ENCODE measurements at regions not wholly inside any gene's neighbourhood (a gene's known extent, or its start where the extent isn't known, plus 50 kb on each side); places are given as distances from the start of the nearest gene placed in this dataset.

DNA sequence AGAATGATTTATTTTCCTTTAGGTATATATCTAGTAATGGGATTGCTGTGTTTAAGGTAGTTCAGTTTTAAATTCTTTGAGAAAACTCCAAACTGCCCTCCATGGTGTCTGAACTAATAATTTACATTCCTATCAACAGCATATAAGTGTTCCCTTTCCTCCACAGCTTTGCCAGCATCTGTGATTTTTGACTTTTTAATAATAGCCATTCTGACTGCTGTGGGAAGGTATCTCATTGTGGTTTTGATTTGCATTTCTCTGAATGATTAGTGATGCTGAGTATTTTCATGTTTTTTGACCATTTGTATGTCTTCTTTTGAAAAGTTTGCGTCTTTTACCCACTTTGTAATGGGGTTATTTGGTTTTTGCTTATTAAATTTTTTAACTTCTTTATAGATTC is 571.6 kb upstream of the CCDC54 start:
- no peak for DNase-seq

DNA sequence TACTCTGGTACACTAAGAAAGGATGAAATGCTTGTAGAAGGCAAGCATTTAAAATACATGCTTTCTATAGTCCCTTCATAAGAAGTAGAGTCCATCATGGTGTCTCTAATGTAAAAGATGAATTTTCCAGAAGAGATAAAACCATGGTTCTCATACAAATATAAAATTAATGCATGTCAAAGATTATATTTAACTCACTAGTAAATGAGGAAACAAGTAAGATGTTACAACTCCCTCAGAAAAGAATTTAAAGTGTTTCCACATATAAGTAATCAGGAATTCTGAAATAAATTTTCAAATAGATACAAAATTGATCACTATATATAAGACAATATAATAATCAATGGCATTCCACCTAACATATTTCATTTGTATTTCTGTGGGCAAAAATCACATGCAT is 570.3 kb upstream of the CCDC54 start:
- DNase-seq, result no peak

DNA sequence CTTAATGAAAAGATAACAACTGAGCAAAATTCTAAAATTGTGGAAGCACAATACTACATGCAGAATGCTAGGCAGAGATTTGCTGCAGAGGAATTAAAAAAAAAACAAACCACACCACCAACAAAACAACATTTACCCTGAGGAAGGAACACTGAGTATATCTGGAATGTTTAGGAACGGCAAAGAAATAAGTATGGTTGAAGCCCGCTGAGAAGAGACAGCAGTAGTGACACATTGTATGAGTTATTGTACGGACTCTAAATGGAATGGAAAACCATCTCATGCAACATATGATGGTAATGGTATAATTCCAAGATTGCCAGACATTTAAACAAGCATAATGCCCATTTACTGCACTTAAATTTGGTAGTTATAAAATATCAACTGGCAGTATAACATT is 568.2 kb upstream of the CCDC54 start:
- DNase-seq, result no peak

DNA sequence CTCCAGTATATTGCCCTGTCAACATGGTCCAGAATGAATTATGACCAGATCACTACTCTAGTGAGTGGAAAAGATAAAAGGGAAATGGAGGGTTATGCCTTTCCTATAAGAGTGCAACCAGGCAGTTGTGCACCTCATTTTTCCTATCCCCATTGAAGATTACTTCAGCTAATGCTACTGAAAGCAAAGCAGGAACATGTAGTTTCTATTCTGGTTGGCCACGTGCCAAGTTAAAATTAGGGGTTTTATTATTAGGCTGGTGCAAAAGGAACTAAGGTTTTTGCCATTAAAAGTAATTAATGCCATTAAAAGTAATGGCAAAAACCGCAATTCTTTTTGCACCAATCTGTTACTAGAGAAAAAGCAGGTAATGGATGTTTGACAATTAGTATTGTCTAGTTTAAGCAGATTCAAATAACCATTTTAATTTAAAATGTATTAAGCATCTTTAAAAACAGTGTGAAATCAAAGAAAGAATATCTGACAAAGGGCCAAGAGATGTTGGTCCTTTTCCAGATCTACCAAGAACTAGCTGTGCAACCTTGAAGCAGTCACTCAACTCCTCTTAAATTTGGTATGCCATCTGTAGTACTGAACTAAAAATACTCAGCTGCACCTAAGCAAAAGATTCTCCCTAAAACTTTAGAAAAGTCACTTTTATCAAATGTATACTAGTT is 567.5 kb upstream of the CCDC54 start:
- DNase-seq, result no peak

DNA sequence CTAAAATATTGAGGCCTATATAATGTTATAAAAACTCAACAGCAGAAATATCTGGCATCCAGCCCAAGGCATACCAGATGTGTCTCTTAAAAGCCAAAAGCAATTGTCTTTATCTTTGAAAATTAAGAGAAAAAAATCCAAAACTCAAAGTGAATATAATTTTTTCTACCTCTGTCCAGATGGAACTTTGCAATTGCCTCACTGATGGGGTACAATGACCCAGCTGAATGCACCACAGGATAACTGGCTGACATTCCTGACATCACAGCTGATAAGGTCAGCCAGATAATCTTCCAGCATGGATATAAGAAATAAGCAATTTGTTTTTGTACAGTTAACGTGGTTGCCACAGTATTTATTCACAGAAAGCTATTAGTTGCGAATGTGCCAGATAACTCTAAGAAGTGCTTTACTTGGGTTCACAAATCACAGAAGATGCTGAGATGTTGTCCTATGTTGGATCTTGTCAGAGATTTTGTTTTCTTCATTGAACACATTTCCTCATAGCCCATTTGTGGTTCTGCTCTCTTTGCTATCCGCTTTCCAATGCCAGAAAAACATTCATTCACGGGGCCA is 566.9 kb upstream of the CCDC54 start:
- DNase-seq, result no peak

DNA sequence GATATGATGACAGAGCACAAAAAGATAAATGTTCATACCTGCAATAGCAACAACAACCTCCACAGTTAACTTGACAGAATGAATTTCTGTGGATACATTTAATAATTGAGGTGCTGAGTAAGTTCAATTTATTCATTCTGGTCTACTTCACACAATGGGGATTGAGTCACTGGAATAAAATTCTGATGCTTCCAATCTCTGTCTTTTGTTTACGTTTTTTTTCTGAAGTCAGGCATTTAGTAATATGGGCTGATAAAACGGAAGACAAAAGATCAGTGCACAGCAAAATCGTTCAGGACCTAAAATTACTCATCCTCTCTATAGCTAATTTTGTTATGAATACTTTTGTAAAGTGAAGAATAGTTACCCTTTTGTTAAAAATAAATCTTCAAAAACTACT is 565.9 kb upstream of the CCDC54 start:
- no peak for DNase-seq

DNA sequence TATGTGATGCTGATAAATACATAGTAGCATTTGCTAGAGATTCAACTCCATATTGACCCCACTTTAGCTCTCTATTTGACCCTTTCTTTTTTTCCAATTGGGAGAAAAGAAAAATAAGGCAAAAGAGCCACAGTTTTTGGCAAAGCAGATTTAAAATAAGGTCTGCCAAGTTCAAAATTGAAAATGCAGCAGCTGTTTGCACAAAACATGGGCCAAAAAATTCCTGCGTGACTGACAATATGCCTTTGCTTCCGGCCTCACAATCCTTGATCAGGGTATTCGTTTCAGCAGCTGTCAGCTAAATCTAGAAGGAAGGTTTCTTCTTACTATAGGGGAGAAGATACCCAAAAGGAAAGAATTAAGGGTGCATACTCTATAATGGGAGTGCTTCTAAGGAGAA is 563.5 kb upstream of the CCDC54 start:
- DNase-seq, result no peak

DNA sequence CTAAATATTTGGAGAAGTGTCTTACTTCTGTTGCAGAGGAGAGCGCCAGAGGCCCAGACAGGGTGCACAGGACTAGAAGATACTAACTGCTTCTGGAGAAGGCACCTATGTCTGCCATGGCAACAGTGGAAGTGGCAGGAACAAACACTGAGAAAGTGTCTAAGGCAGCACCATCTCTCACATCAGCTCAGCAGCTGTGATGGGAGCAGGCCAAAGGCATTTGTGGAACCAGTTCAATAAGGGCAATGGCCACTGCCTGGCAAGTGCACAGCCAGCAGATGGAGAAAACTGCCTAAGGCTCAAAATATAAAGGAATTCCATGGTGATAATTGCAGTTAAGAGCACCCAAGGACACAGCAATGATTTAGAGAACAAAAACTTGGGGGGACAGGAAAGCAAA is 563.0 kb upstream of the CCDC54 start:
- DNase-seq, result no peak

DNA sequence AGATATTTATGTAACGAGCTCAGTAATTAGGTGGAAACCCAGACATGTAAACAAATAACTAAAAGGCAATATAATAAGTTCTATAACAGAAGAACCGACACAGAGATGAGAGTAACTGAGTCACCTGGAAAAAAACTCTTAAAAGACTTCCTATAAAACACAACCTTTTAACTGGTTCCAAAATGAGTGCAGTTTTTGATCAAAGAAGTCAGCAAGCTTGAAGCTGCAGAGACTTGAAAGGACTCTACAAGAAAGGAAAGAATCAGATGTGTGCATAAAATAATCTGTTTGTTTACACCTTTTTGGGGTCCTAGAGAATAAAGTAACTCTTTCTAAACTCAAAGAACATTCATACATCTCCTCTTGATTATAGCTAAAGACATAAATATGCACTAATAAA is 560.4 kb upstream of the CCDC54 start:
- DNase-seq, result no peak

DNA sequence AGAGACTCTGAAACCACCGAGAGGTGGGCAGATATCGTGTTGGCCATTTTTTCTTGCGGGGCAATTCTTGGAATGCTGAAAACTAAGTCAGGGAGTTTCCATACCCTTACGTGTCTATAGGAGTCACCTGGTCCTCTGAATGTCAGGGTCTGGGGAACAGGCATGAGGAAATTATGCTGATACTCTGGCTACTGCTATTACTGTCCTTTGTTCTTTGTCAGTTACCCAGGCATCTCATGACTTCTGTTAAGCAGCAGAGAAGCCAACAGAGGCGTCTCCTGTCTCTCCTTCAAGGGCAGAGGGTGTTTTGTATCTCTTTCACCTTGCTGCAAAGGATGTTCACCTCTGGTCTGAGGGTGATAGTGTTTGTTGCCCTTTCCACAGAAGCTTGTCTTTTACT is 559.5 kb upstream of the CCDC54 start:
- no peak for DNase-seq

DNA sequence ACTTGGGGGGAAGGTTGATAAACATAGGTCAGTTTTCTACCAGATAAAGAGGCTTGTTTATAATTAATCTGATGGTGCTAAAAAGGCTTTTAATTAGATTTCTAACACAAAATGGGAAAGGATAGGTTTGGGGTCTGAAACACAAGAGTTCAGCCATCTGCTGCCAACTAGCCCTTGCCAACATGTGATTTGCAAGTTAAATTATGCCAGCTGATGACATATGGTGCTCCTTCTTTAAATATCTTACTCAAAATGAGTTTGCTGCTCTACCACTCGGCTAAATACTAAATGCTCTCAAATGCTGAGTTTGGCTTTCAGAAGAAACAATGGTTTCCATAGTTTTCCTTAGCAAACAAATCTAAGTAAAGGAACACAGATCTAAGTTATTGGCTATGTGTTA is 557.8 kb upstream of the CCDC54 start:
- no peak for DNase-seq

DNA sequence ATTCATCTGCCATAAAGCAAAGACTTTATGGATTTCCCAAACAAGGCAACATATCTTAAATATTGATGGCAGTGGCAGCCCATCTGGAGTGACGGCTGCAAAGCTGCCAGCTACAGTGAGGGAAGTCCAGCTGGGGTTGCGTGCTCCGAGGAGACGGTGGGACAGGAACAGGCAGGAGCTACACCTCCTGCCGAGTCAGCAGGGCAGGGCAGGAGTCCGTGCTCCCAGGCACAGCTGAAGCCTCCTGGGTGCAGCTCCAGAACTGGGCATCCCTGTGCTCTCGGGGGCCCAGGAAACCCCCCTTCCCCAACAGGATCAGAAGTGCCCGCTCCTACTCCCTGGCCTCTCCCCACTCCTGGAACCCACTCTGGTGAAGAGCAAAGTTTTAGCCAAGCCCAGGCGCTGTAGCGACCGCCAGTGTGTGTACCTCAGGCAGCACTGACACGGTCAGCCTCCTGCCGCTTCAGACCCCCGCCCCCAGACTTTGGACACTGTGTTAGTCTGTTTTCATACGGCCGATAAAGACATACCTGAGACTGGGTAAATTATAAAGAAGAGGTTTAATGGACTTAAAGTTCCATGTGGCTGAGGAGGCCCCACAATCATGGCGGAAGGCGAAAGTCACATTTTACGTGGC is 556.4 kb upstream of the CCDC54 start:
- no peak for DNase-seq

DNA sequence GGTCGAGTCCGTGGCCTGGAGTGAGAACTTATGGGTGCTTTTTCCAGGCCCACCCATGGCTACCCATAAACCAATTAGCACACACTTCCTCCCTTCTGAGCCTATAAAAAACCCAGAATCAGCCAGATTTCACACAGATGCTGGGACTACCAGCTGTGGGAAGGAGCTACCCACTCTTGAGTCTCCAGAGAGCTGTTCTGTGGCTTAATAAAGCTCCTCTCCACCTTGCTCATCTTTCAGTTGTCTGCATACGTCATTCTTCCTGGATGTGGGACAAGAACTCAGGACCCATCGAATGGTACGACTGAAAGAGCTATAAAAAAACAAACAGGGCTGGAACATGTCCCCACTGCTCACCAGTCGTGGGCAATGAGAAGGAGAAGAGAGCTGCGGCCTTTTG is 555.4 kb upstream of the CCDC54 start:
- DNase-seq, result no peak

DNA sequence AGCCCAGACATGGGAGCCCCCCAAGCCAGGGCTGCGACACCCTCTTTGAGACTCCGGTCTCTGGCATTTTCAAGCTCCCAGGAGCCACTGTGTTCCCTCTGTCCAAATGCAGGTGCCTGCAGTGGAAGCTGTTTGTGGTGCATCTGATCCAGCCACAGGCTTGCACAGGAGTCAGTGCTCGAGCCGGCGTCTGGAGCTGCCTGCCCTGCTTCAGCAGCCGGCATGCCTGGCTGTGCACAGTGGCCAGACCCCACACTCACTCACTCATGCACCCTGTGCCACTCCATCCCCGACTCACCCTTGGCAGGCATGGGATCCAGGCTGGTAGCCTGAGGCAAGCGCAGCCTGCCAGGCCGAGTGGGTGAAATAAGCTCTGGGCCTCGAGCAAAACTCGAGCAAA is 555.0 kb upstream of the CCDC54 start:
- no peak for DNase-seq

DNA sequence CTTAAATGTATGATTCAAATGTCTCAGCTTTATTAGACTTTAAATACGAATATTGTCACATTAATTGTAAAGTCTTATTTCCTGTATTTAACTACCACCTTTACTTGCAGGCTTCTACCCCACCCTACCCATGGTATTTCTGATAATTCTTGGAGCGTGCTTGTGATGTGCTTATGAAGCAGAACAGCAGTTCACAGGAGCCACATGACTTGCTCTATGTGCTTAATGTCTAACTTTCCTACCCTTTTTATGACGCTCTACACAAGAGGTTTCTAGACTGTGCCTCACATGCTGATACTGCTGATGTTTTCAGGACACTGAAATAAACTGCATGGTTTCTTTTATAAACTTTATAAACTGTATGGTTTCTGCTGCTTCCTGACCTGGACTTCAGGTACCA is 553.5 kb upstream of the CCDC54 start:
- no peak for DNase-seq

DNA sequence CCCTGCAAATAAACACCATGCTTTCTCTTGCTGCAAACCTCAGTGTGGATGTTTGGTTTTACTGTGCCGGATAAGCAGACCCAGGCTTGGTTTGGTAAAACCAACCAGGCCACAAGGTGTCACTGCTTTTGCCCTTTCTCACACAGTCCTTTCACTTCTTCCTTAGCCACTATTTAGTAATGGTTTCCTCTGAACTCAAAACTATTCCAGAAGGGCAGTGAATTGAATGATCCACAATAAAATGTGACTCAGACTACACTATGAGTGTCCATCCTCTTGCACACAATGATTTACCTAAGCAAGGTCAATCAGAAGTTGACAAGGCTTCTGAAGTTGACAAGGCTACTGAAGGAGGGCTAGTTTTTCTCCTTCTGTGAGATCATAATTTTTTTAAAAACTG is 552.4 kb upstream of the CCDC54 start:
- DNase-seq, result no peak

DNA sequence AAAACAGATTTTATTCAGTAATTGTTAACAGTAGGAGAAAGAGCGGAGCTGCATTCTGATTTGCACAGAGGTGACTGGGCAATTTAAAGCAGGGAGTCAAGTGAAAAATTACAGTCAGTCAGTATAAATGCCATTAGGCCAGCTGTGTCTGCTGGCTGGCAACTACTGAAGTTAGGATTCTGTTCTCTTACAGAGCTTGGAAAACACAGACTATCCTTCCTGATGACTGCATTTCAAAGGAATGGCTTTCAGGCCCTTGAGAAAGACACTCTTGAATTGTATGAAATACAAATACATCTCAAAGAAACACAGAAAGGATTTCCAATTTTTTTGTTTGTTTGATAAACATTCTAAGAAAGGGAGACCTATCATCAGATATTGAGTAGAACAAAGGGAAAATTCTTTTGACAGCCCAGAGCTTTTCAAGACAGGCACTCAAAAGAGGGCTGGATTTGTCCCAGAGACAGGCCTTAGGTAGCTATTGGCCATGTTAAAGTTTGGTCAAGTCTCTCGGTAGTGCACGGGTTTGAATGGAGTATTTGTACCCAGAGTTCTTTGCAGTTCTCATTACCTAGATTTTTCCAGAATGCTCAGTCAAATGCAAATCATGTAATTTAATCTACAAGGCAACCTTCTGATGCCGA is 551.2 kb upstream of the CCDC54 start:
- no peak for DNase-seq

DNA sequence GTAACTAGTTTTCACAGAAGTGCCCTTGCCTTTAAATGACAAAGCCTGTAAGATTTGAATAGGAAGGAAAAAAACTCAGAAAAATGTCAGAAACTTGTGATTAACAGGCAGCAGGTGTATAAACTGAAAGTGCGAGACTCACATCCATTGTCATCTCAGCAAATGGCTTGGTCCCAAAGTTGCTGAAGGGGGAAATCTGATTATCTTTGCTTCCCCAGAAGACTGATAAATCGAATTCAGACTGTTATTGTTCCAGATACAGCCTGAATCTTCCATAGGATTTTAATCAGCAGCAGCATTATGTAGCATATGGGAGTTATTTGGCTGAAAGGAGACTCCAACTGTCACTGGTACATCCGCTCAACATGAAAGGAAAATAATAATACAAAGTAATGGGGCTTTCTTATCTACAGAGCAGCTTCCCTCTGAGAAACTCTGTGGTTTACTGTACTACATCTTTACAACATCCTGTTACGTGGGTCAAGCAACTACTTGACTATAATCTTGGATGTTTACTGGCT is 550.4 kb upstream of the CCDC54 start:
- DNase-seq, result no peak

DNA sequence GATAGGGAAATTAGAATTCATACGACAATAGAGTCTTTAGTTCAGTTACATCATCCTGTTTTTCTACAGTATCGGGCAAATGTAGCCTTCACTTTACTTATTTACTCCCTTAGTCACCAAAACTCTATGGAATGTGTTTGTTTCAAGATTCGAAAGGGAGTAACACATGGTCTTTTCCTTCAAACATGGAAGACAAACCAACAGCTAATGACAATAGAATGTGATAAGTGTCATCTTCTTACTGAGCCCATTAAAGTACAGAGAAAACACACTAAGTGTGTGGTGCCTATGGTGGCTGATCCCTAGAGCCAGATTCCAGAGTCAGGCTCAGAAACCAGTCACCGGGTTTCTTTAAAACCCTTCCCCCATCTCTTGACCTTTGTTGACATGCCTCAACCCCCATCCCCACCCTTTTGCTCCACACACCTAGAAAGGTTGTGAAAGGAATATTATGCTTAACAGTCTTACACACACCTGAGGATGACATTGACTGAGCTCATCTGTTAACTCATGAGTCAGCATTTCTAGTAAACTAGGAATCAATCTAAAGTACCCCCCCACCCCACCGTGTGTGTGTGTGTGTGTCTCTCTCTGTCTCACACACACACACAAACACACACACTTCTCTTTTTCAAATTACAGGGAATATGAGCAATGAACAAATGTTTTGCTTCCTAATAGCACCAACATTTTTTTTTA is 549.6 kb upstream of the CCDC54 start:
- no peak for DNase-seq

DNA sequence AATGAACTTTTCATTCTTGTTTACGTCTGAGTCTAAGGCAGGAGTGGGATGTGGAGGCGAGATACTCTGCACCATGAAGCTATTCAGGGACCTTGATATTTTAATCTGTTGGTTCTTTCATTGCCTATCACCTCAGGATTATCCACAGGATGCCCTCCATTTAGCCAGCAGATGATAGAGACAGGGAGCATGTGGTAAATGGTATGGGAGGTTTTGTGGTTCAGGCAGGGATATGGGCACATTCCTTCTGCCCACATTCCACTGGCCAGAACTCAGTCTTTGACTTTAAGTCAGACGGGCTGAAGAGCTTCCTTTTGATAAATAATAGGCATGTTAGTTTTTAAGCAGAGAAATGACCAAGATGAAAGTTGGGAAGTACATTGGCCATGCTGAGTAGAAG is 548.0 kb upstream of the CCDC54 start:
- DNase-seq, result no peak

DNA sequence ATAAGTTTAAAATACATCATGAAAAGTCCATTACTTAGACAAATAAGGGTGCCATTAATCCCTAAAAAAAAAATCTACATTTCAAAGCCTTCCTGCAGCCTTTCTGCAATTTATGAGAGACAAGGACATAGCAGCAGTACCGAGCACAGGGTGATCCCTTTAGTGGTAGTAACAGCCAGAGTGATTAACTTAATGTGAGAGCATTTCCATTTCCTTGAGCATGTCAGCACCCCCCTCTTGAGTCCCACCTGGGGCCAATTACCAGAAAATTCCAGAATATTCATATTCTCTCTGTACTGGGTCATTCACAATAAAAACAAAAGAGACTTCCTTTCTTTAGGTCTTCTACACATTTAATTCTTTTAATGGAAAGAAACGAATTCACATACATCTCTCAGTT is 546.9 kb upstream of the CCDC54 start:
- no peak for DNase-seq

DNA sequence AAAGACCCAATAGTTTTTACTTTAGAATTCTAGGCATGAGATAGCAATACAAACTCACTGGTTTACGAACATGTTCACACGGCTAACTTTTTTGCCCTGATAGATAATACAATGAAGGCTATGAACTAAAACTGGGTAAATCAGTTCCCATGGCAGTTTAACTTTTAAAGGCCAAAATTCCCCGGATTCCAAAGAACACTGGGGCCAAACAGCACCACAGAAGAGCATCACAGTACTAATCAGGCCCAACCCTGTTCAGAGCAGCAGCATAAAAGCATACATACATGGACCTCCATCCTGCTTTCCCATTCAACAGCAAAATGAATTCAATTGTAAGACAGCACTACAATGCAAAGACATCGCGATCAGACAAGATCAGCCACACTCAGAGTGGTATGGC is 540.3 kb upstream of the CCDC54 start:
- no peak for DNase-seq

DNA sequence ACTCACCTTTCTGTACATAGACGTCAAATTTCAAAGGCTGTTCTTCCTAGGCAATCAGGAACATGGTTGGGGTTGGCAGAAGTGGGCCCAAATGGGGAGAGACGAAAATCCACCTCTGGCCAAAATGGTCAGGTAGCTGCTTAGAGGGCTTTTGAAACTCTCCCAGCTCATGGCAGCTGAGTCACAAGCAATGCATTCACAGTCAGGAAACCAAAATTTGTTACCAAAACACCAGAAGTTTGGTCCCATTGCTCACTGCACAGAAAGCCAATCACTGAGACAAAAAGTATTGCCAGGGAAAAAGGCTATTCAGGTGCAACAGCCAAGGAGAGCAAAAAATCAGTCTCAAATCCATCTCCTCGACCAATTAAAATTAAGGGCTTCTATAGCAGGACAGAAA is 539.6 kb upstream of the CCDC54 start:
- no peak for DNase-seq
